ENCODE measurements at regions not wholly inside any gene's neighbourhood (a gene's known extent, or its start where the extent isn't known, plus 50 kb on each side); places are given as distances from the start of the nearest gene placed in this dataset.

DNA sequence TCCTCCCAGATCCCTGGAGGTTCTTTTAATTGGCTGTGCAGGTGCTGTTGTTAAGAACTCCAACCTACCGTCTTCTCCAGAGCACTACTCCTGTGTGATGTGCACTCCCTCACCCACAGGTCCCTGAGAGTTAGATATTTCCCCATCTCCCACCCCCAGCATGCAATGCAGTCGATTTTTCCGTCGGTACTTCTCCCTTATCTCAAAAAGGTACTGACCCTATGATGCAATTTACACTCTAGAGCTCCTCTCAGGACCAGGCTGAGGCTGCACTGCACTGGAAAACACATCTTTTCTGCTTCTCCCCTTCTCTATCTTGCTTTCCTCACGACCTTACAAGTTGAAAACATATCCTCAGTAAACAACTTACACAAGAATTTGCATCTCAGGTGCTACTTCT is 312.4 kb upstream of the TBX3 start:
- DNase-seq, result no peak

DNA sequence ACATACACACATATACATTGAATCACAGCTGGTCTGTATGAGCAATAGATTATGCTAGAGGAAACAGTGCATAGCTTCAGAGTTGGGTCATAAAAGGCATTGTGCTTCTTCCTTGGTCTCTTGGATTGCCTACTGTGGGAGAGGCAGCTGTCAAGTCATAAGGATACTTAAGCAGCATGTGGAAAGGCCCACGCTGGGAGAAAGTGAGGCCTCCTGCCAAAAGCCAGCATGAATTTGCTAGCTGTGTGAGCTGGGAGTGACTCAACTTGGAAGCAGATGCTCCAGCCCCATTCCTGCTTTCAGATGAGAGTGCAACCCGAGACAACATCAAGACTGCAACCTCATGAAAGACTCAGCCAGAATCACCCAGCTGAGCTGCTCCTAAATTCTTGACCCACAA is 311.9 kb upstream of the TBX3 start:
- DNase-seq, result peak; percentile 48

DNA sequence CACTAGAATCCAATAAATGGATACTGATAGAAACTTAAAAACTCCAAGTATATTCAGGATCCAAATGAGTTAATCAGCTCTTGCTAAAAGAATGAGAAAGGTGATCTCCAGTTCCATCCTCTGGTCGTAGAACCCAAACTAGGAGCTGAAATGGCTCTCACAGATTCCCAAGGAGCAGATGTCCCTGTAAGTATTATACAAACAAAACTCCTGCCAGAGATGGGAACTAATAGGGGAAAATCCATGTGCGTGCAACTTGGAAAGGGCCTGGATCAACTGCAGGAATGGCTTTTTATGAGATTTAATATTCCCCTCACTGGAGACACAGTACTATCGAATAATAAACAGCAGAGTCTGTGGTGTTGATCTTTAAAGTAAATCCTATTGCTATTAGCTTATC is 309.2 kb upstream of the TBX3 start:
- no peak for DNase-seq

DNA sequence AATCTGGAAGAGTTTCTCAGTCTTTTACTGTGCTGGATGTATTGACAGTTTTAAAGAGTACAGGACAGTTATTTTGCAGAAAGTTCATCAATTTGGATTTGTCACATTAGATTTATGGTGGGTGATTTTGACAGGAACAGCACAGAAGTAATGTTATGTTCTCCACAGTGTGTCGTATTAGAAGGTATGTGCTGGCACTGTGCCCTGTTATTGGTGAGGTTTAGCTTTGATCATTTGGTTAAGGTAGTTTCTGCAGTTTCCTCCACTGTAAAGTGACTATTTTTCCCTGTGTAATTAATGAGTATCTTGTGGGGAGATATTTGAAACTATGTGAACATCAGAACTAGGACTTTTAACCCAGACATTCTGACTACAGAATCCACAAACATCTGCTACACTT is 308.5 kb upstream of the TBX3 start:
- DNase-seq, result no peak

DNA sequence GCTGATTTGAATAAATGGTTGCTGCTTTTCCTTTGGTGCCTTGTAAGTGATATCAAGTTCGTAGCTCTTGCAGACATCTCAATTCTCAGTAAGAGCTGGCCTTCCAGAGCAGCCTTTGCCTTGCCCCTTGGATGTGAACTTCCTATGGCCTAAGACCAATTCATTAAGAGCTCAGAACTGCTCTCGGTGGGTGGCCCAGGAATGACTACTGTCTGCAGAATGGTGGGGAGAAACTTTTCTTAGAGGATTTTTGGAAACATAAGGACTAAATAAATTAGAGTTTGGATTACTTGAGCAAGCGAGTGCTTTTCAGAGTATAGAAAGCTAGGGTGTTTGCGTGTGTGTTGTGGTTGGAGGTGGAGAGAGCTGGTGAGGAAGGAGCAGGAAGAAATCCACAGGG is 306.4 kb upstream of the TBX3 start:
- DNase-seq, result no peak

DNA sequence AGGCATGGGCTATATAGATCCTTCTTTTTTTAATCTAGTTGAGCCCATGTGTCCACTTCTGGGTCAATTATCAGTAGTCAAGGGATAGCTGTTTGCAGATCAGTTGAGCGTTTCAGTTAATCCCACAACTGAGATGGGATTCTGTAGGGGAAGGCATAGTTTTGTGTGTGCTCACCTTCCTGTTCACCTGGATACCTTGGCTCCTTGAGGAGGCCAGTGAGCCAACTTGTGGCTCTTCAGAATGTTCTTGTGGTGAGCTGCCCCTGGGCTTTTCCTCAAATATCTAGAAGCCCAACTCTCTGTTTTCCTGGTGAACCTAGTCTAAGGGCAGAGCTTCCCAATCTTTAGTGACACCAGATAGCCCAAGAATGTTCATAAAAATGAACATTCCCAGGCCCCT is 302.9 kb upstream of the TBX3 start:
- DNase-seq, result no peak

DNA sequence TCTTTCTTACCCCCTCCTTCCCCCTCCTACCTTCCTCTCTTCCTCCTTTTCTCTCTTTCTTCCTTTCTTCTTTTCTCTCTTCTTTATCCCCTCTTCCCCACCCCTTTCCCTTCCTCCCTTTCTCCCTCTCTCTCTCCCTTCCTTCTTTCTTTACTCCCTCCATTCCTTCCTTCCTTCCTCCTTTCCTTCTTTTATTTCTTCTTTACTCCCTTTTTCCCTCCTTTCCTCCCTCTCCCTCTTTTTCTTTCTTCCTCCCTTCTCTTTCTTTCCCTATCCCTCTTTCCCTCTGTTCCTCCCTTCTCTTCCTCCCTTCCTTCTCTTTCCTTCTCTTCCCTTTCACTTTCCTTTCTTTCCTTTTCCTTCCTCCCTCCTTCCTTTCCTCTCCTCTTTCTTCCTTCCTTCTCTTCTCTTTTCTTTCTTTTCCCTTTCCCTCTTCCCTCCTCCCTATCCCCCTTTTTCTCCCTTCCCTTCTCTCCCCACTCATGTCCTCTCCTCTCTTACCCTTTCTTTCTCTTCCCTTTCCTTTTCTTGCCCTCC is 302.3 kb upstream of the TBX3 start:
- DNase-seq, result no peak

DNA sequence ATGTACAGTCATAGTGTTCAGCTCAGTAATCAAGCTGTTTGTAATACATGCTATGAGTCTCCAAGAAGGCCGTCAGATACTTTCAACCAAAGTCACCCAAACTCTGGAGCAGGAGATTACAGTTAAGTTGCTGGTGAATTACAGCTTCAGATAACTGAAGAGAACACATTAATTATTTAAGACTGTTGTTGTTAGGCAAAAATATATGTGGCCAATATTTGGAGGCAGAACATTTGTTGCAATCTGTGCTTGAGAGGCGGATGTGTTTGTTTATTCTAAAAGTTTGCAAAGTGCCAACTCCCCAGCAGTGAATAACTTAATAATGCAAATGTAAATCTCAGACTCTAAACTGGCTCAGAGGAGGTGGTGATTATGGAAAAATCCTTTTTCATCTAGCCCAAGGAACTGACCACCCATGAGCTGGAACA is 300.7 kb upstream of the TBX3 start:
- DNase-seq, result peak; percentile 5

DNA sequence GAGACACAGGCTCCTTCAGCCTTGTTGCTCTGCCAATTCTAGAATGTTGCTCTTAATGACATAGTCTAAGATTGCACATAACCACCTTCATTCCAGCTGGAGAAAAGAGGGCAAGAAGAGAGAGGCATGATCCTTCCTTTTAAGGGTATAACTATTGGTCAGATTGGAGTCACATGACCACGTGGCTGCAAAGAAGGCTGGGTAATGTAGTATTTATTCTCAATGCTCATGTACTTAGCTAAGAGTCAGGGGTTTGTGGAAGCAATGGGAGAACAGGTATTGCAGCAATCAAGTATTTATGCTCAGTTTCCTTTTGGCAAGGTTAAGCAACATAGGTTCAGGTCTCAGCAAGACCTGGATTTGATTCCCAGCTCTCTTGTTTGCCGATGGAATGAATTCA is 298.8 kb upstream of the TBX3 start:
- peak; percentile 23 for DNase-seq

DNA sequence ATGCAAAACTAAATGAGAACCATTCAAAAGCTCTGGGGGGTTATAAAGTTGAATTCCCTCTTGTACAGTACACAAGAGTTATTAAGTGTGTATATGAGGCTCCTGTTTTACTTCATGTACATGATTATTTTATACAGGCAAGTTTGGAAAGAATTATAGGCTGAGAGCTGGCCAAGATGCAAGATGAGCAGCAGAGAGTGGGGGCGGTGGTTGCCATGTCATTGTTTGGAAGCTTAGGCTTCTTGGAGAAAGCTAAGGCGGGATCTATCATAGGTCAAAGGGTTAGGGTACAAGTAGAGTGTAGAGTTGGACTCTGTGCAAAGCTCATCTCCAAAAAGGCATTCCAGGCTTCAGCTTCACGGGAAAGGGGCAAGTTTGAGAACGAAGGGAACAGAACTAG is 297.1 kb upstream of the TBX3 start:
- no peak for DNase-seq

DNA sequence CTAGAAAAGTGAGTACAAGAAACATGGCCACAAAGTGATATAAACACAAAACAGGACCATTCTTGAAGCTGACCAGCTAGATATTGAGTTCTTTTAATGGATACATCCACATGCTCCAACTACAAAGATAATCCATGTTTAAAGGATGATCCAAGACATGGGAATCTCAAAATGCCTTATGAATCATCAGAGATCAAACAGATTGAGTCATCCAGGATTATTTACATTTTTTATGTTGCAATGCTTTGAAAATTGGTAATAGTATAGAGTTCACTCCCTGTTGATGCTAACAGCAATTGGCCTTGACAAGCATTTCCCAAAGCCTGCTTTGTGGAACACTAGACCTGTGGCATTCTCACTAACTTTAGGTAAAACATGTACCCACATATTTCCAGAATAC is 293.0 kb upstream of the TBX3 start:
- peak; percentile 91 for DNase-seq

DNA sequence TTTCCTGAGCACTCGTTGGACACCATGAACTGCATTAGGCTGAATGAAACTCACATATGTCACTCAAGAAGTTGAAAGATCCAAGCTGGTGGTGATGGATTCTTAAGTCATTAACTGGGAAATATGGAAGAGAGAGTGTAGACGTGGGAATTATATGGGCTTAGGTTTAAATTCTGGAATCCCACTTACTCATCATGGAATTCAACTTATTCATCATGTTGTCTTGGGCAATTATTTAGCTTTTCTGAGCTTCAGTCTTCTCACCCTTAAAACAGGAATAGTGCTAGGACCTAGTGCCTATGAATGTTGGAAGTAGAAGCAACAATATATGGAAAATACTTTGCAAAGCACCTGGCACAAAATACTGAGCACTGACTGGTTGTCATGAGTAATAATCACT is 292.4 kb upstream of the TBX3 start:
- DNase-seq, result peak; percentile 67

DNA sequence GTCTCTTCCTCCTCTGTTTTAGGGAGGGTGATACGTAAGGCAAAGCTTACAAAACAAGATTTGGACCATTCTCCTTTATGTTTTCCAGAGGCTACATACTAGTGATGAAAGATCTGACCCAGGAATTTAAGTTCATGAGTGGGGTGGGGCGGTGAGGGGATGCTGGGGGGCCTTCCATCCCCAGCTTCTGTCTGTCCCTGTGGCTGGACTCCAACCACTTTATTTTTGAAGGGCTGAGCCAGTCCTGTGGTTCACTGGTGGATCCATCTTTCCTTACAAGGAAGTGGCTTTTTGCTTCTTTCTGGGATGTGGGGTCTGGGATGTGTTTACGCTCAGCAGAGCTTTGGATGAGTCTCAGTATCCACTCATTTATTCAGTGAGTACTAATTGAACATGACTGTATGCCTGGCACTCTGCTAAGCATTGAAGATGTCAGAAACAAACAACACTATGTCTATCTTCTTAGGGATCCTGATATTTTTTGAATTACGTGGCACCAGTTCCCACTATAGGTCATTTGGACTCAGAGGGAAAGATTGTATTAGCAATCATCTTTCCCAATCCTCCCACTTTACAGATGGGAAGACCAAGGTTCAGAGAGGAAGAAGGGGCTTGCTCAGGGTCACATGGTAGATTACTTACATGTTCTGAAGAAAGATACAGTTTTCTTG is 291.8 kb upstream of the TBX3 start:
- DNase-seq, result peak; percentile 57

DNA sequence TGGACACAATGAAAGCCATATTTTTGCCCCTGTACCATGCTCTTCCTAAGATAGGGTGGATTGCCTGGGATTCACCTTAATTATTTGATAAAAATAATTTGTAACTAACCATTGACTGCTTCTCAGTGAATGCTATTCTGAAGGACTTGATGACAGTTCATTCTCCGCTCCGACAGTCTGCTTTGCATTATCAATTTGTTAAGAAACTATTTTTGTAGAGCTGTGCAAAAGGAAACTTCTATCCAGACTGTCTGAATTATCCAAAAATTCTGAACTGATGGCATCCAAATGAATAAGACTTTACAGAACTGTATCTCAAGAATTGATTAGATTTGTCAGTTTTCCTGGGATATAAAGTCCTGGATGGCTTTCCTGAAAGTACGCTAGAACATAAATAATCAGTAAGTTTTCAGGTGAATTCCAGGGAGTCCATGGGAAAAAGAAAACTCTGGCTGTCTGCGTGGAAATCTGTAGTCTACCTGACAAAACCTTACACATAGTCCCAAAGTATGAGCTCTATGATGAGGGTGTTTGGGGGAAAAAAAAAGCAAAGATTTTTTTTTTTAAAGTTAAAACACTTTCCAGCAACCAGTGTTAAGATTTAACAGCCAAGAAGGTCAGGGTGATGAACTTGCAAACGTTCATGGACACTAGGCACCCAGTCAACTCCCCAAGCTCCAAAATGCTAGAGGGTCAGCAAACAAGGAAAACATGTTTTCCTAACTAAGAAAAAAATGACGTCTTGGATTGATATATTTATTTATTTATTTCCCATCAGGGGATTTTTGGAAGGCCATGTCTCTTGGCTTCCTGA is 291.1 kb upstream of the TBX3 start:
- DNase-seq, result no peak

DNA sequence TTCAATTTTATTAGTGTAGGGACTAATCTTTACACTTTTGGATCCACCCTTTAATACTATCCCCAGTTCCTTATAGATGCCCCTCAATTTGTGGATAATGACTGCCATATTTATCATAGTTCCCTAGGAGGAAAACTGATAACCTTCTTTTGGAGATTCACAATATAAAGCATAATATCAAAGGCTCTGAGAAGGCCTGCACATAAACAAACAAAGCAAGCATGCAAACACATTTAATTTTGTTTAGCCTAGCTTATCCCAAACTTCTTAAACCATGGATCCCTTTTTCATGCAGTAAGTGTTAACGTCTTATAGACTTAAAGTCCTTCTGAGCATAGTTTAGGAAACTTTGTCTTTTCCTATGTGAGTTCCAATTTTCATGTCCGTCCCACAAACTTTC is 290.4 kb upstream of the TBX3 start:
- no peak for DNase-seq

DNA sequence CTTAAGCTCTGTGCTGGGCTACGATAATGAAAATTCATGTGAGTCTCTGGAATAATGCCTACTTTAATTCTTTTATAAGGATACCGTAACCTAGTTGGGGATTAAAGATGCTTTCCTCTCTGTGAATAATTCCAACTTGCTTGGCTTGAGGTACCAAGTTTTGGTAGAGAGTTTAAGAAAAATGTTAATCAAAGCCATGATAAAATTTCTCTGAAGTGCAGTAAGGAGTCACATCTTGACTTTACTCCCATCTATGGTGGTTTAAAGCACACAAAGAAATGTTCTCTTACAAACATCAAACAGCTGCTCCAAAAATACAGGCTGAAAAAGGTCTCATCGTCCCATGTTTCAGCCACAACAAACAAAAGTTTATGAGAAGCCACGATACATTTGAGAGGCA is 284.8 kb upstream of the TBX3 start:
- DNase-seq, result no peak

DNA sequence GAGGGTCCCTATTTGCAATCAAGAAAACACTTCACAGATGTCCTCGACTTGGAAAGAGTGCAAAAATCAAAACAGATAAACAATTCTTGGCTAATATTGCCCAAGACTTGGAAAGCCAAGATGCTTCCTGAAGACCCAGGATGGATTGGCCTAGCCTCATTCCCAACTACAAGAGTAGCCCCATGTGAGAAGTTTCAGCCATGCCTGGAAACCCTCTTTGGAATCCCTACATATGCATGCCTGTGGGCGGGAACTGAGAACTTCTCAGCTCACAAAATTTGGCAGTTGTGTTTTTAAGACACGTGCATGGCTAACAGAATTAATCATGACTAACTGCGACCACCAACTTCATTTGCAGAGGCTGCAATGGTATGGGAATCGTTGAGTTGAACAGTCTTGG is 283.2 kb upstream of the TBX3 start:
- DNase-seq, result no peak

DNA sequence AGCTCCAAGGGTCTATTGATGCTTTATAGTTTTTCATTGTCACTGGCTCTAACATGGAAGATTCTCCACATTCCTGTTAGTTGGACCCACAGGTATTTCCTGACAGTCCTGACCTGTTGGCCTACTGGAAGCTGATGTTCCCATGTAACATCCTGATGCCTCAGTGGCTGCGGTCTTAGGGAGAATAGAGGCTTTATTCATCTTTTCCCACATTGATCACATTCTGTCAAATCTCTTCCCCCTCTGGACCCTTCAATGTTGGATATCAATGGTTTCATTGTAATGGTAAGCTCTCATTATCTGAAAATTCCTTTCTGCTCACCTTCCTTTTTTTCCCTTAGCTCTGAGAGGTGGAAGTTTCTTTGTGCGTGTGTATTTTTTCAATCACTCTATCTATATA is 280.9 kb upstream of the TBX3 start:
- DNase-seq, result no peak

DNA sequence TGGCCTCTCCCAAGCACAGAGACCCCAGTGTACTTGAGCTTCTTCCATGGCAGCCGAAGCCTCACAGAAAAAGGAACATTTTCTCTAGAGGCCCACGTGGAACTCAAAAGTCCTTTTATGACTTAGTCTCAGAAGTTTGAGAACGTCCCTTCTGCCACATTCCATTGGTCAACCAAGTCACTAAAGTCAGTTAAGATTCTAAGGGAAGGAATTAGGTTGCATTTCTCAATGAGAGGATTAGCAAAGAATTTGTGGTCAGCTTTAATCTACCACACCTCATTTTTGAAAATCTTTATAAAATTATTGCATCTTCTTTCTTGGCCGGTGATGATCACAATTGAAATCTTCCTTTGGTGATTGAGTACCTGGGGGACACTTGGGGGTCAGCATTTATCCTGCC is 279.9 kb upstream of the TBX3 start:
- DNase-seq, result peak; percentile 29

DNA sequence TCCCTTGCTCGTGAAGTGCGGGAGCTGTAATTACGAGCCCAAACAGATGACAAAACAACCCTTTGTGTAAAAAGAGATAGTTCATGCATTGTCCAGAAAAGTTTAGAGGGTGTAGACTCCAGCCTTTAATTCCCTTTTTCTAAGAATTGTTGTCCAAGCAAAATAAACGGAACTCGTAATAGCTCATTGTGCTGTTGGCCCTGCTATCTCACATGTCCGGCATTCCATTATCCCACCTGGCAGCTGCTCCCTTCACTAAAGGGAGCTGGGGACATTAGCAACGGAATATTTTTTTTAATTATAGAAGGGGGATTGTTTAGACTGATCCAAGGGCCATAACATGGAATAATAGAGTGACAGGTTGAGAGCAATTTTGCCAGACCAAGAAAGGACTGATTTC is 277.5 kb upstream of the TBX3 start:
- no peak for DNase-seq

DNA sequence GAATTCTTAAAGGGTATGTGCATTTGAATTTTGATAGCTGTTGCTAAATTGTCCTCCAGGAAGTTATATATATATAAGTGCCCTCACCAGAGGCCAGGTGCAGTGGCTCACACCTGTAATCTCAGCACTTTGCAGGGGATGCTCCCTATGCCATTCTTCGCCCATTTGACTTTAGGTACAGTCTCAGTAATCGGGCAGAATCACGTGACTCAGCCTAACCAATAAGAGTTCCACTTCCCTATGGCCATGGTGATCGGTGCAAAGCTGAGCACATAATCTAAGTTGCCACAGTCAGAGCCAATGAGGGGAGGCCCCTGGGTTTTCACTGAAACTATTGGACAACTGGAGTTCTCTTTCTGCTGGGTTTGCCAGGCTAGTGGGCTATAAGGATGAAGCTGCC is 274.6 kb upstream of the TBX3 start:
- DNase-seq, result no peak

DNA sequence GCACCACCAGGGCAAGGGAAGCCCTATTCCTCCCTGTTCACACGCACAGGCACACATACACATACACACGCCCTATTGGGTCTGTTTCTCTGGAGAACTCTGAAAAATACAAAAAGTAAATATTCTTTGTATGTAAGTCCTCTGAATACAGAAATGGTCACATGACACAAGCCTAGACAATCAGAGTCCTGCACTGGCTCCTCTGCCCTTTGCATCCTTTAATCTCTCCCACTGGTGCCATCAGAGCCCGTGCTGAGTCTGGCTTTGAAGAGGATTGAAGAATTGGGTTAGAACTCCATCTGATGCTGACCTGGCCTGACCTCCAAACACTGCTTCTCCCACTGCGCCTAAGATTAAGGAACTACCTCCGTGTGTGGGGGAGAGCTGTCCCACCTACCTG is 273.2 kb upstream of the TBX3 start:
- no peak for DNase-seq

DNA sequence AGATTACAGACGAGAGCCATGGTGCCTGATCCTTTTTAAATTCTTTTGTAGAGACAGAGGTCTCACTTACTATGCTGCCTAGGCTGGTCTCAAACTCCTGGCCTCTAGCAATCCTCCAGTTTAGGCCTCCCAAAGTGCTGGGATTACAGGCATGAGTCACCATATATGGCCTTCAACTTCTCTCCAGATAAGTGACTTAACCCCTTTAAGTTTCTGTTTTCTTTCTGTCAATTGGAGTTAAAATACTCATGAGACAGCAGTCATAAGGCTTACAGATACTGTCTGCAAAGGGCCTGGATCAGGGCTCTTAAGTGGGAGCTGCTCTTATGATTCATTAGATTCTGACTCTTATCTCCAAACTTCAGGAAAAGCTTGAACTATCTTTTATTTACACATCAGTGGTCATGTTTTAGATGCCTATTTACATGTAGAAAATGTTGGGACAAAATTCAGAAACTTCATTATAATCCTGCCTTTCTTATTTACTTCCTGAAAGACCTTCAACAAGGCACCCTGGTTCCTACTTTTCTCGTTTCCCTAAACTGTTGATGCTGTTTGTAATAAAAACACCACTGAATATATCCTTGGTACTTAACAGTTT is 271.5 kb upstream of the TBX3 start:
- no peak for DNase-seq

DNA sequence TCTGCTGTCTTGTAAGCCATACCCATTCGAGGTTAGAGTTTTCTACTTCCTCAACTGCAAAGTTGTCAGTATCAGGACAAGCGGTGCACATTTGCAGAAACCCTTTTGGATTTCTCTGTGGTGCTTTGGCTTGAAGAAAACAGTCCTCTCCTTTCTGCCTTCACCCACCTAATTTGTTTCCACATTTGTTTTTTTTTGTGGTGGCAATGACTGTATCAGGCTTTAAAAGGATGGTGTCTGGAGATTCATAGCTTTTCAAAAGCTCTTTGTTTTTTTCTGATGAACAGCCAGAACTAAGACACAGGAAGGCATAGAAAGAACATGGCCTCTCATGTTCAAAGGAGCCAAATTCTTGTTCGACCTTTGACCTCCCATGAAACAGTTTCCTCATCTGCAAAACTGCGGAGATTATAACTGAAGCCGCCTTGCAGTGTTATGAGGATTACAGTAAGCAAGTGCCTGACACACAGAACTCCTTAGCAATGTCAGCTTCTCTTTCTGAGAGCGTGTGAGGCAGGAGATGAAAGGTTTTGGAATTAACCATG is 270.6 kb upstream of the TBX3 start:
- no peak for DNase-seq

All from HCEC 1CT (cell line).